Stimulated activated CD4-positive, alpha-beta T cell treated with anti-CD3 and anti-CD28 coated beads, Interleukin-2, amount 100 ng/mL, for 4 hours (primary cell): ENCODE measurements at regions not wholly inside any gene's neighbourhood (a gene's known extent, or its start where the extent isn't known, plus 50 kb on each side); places are given as distances from the start of the nearest gene placed in this dataset.

Experiments used
- DNase-seq: peaks from one replicate; pipeline ENCODE4 v3.0.0-alpha.2; 2020; ENCODE audit warnings: low read depth

DNA sequence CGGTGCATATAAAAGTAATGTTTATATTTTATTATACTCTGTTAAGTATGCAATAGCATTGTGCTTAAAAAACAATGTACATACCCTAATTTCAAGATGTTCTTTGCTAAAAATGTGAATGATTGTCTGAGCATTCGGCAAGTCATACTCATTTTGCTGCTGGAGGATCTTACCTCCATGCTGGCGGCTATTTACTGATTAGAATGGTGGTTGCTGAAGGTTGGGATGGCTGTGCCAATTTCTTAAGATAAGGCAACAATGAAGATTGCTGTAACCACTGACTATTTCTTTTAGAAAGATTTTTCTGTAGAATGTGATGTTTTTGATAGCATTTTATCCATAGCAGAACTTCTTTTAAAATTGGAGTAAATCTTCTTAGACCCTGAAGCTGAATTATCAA lies 932.7 kb downstream of the ZPLD1 start:
- DNase-seq: no peak

GRCh38 chr3:103371411-103371810 lies 936.6 kb downstream of the ZPLD1 start:
- DNase-seq: no peak

- no peak for DNase-seq
Measured at GRCh38 chr3:103372031-103372430, 937.2 kb downstream of the ZPLD1 start.

DNA sequence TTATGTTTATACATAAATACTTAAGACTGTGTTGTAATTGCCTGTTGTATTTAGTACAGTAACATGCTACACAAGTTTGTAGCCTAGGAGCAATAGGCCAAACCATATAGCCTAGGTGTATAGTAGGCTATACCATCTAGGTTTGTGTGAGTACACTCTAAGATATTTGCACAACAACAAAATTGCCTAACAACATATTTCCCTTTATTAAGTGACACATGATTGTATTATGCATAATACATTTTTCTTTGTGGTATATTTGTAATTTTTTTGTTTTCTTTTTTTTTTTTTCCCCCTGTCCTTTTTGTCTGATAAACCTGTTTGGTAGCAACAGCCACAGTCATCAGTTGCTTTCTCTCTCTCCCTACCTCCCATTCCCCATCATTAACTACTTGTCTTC lies 945.6 kb downstream of the ZPLD1 start:
- DNase-seq: no peak

GRCh38 chr3:103381296-103382079 lies 946.7 kb downstream of the ZPLD1 start:
- no peak for DNase-seq

- no peak for DNase-seq
Measured at GRCh38 chr3:103385961-103386656, 951.3 kb downstream of the ZPLD1 start.

DNA sequence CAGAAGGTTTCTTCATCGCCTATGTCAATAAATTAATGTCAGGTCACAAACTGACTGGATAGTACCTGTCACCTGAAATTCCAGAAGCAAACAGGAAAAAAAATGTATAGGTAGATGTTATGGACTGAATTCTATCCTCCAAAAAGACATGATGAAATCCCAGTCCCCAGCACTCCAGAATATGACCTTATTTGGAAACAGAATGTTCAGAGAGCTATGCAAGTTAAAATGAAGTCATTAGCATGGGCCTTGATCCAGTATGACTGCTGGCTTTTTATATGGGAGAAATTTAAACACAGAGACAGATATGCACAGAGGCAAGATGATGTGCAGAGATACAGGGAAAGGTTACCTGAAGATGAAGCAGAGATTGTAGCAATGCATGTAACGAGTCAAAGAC lies 953.4 kb downstream of the ZPLD1 start:
- no peak for DNase-seq

DNA sequence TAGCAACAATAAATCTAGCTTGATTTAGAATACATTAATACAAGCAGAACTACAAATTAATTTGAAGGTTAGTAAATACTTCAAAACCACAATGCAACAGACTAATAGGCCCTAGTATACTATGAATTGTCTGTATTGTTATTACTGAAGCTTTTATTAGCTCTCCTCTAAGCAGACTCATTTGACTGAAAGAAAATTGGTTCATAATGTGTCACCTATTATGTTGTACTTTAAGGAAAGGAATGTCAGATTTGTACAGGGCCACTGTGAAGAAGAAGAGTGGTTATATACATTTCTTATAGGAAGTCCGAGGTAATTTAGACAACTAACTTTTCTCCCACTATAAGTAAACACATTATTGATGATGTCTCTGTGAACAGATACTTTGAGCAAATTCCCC lies 954.5 kb downstream of the ZPLD1 start:
- no peak for DNase-seq

- DNase-seq: no peak
Measured at GRCh38 chr3:103393395-103394186, 958.8 kb downstream of the ZPLD1 start.

- no peak for DNase-seq
Measured at GRCh38 chr3:103403191-103403590, 968.4 kb downstream of the ZPLD1 start.

GRCh38 chr3:103406320-103406850 lies 971.6 kb downstream of the ZPLD1 start:
- no peak for DNase-seq

- no peak for DNase-seq
Measured at GRCh38 chr3:103410231-103410630, 975.4 kb downstream of the ZPLD1 start.

GRCh38 chr3:103421460-103421859 lies 986.6 kb downstream of the ZPLD1 start:
- DNase-seq: no peak

- no peak for DNase-seq
Measured at GRCh38 chr3:103437883-103438282, 1003.1 kb downstream of the ZPLD1 start.

DNA sequence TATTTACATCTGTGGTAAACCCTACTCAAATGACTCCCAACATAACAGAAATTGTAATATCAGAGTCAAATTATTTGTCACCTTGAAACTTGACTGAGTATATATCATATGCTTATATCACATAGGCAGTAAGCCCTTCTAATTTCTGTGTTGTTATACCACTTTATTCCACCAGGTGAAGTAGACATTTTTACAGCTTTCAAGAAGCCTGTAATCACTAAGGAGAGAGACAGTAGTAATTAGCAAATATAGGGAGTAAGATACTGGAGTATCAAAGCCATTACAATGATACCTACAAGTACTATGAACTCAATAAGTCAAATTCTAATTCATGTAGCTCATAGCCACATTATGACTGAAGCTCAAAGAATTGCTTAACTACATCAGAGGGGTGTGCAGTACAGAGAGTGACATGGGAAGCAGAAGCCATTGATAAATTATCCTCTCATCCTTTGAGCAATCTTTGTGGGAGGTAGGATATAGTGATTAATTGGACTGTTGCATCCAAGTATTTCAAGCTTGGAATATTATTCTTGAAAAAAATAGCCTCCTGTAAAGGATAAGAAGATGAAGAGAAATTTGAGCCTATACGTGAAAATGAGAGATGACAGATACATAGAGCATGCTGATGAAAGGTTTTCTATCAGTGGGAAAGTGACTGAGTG lies 1005.9 kb downstream of the ZPLD1 start:
- DNase-seq: no peak

DNA sequence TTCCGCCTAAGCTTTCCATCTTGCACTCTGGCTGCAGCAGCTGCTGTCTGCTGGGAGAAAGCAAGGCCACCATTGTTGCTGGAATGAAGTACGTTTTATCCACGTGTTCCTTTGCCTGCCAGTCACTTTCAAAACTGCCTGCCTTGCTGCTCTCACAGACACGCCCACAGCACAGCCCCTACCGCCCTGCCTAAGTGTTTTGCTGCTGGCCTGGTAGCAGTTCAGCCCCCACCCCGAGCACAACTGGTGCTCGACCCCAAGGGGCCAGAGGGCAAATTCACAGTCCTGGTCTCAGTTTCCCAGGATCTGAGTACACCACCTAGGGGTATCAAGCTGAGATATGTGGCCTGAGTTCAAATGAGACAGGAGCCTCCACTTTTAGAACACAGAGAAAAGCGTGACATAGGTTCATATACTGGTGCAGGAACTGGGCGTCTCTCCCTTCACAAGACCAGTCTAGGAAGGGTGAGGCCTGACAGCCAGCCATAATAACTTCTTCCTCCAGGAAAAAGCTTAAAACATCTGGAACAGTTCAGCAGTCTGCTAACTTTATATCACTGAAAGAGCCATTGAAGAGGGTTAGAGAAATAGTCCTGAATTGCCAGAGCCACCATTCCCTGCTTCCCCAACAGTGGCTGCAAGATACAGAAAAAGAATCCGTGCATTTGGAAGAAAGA lies 1012.3 kb downstream of the ZPLD1 start:
- no peak for DNase-seq

DNA sequence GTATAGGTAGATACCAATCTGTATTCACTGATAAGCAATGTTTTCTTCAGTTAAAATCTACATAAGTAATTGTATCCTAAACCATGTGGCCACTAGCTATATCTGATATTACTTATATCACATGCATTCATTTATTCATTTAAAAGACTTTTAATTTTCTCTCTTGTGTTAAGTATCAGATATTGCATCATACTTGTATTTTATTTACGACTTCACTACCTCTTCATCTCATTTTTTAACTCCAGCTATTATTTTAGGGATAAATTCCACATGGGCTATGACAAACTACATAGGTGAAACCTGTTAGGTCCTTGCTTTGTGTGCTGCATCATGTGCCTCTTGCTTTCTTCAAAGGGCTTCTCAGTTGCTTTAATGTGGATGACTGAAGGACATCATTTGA lies 1018.3 kb downstream of the ZPLD1 start:
- no peak for DNase-seq

DNA sequence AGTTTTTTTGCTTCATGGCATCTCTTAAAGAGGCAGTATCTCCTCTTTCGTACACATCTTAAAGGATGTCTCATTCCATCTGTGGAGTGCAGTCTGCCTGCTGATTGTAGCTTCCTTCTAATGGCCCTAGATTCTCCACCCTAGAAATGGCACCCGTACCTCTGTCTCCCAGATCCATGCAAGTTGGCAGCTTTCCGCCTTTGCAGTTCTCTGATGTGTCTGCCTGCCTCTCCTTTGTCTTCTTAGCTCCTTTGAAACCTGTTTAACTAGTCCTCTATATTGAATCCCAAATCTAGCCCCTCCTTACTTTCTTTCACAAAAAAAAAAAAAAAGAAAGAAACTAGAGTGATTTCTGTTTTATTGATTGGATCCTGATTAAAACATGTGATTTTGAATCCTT lies 1025.0 kb downstream of the ZPLD1 start:
- DNase-seq: no peak

DNA sequence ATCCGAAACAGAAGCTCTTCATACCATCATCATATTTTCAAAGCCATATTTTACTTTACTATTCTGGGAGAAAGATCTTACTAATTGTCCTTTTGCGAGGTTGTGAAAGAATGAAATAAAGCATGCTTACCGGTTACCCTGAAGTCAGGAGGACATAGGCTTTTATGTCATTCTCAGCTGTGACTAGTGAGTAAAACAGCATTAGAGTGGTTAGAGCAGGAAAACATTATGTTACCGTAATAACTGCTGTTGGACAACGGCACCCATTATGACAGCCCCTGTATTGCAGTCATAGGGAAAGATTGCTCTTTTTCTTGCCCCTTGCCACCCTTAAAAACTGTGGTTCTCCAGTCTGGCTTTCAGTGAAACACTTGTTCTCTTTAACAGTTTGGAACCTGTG lies 1035.7 kb downstream of the ZPLD1 start:
- no peak for DNase-seq

- DNase-seq: no peak
Measured at GRCh38 chr3:103494011-103494410, 1059.2 kb downstream of the ZPLD1 start.

DNA sequence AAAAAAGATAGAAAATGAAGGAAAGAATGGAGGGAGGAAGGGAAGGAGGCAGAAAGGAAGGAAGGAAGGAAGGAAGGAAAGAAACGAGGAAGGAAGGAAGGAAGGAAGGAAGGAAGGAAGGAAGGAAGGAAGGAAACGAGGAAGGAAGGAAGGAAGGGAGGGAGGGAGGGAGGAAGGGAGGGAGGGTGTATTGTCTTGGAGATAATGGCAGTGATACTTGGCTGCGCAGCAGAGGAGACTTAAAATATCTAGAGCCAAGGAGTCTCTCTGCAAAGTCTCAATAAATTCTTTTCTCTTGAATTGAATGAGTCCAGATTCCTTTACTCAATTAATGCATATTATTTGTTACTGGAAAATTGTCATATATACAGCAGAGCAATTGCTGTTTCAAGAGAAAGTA lies 1059.7 kb downstream of the ZPLD1 start:
- DNase-seq: no peak

DNA sequence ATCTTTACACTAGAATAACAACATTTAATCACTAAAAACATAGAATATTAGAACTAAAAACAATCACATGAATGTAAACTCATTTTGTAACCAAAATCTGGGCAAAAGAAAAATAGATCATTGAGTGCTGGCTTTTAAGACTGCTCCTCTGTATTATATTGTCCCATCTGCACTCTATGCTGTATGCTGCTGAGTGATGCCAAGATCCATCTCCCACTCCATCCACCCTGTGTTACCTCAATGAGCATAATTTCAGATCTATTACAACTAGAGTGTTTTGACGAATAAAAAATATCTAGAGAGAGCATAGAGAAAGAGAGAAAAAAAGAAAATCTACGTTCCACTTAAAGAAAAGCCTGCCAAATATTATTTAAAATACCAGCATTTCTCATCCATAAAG lies 1060.4 kb downstream of the ZPLD1 start:
- no peak for DNase-seq
